Calu3 (cell line): ENCODE measurements at regions not wholly inside any gene's neighbourhood (a gene's known extent, or its start where the extent isn't known, plus 50 kb on each side); places are given as distances from the start of the nearest gene placed in this dataset.

ENCODE experiments used
- BruUV-seq: library from RNA; stranded (reverse); fragments of 400-500 nt; replicated peaks from 2 replicates; lab custom pipeline; 2021; lab: Mats Ljungman, UMichigan
- CTCF ChIA-PET: fragments of 300-600 bp; sonication (Branson Sonifier 250); formaldehyde crosslinking; loops from one replicate; lab custom pipeline; 2022; ENCODE audit warnings: antibody characterized with exemption; lab: Charles Lee
- DNase-seq: peaks from one replicate; pipeline ENCODE4 v3.0.0; 2022
- H3K27ac Mint-ChIP-seq: one replicate; pipeline ENCODE4 v1.8.0; 2022; ENCODE audit warnings: mixed read lengths; ENCODE audit not compliant: unreplicated experiment
- H3K27me3 Mint-ChIP-seq: one replicate; pipeline ENCODE4 v1.8.0; 2022; ENCODE audit warnings: mixed read lengths; ENCODE audit not compliant: unreplicated experiment
- H3K36me3 Mint-ChIP-seq: one replicate; pipeline ENCODE4 v1.8.0; 2022; ENCODE audit warnings: mild to moderate bottlenecking, moderate library complexity, mixed read lengths; ENCODE audit not compliant: insufficient read depth, unreplicated experiment
- H3K4me1 Mint-ChIP-seq: one replicate; pipeline ENCODE4 v1.8.0; 2022; ENCODE audit warnings: mild to moderate bottlenecking, low read depth, mixed read lengths; ENCODE audit not compliant: unreplicated experiment
- H3K4me3 Mint-ChIP-seq: one replicate; pipeline ENCODE4 v1.8.0; 2022; ENCODE audit warnings: mild to moderate bottlenecking, low read depth, moderate library complexity, mixed read lengths; ENCODE audit not compliant: unreplicated experiment
- H3K9me3 Mint-ChIP-seq: one replicate; pipeline ENCODE4 v1.8.0; 2022; ENCODE audit warnings: low read depth, mixed read lengths; ENCODE audit not compliant: unreplicated experiment
- CTCF ChIP-seq: fragments of 200-600 bp; IDR thresholded peaks from one replicate; pipeline ENCODE4 v1.8.0; 2022; ENCODE audit warnings: antibody characterized with exemption; ENCODE audit not compliant: unreplicated experiment
- intact Hi-C: fragments of 100-400 bp; cut with micrococcal nuclease; formaldehyde crosslinking; loops from one replicate; pipeline ENCODE4 v1.10.0; 2022; ENCODE audit not compliant: unreplicated experiment

DNA sequence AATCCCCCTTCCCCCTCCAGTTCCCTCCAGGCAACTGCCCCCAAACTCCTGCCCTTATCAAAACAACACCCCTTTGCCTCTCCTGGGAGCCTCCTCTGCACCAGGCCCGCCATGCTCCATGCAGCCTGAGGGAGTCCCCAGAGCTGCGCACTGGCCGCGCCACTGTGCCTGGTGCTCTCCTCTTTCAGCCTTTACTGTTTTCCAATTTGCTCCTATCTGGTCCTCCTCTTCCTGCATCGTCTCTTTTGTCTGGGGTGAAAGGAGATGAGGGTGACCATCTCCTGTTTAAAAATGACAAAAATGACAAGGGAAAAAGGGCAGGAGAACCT is 165.8 kb upstream of the ADCY1 start:
- peaks cover 8% of the 10 kb centered on the region for H3K9me3 Mint-ChIP-seq
- H3K4me1 Mint-ChIP-seq, result peaks cover 8% of the 10 kb centered on the region
- H3K27me3 Mint-ChIP-seq, result peaks cover 70% of the 10 kb centered on the region
- intact Hi-C loops, result no loop called here
- CTCF ChIA-PET, result no interaction called here
- TF ChIP-seq CTCF, result no peak
- no peak overlapping the region for H3K27ac Mint-ChIP-seq
- no TSS peak for BruUV-seq
- H3K4me3 Mint-ChIP-seq, result no peak overlapping the region
- H3K36me3 Mint-ChIP-seq, result no peaks in the 10 kb centered on the region
- no peak for DNase-seq

DNA sequence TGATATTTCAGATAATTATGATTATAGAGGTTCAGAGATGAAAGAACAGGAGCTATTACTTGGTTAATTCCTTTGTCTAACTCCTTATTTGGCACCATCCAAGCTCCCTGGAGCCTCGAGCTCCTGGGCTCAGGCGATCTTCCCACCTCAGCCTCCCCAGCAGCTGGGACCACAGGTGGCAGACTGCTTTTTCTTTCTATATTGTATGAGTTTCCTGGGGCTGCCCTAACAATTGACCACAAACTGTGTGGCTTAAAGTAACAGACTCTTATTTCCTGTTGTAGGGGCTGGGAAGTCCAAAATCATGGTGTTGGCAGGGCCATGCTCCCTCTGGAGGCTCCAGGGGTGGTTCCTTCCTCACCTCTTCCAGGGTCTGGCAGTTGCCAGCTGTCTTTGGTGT is 163.3 kb upstream of the ADCY1 start:
- CTCF ChIA-PET, result interaction anchor here (0.6 to 0.7 kb wide), 2 partner anchors 26 to 35 kb away, joined by 3 read pairs; no protein-coding TSS in a partner anchor
- Mint-ChIP-seq H3K9me3 (peaks cover 3% of the 10 kb centered on the region), H3K4me1 (no peaks in the 10 kb centered on the region), H3K4me3 (no peak overlapping the region), H3K27me3 (peaks cover 61% of the 10 kb centered on the region), H3K27ac (no peak overlapping the region), H3K36me3 (no peaks in the 10 kb centered on the region)
- no peak for TF ChIP-seq CTCF
- intact Hi-C loops, result no loop called here
- no TSS peak for BruUV-seq
- no peak for DNase-seq

- no peak for TF ChIP-seq CTCF
- CTCF ChIA-PET, result no interaction called here
- intact Hi-C loops, result no loop called here
- no peaks in the 10 kb centered on the region for H3K4me1 Mint-ChIP-seq
- H3K36me3 Mint-ChIP-seq, result no peaks in the 10 kb centered on the region
- H3K4me3 Mint-ChIP-seq, result no peak overlapping the region
- H3K27me3 Mint-ChIP-seq, result peaks cover 69% of the 10 kb centered on the region
- peaks cover 3% of the 10 kb centered on the region for H3K9me3 Mint-ChIP-seq
- no peak for DNase-seq
- H3K27ac Mint-ChIP-seq, result no peak overlapping the region
- no TSS peak for BruUV-seq
Measured at GRCh38 chr7:45413419-45413818, 160.7 kb upstream of the ADCY1 start.

DNA sequence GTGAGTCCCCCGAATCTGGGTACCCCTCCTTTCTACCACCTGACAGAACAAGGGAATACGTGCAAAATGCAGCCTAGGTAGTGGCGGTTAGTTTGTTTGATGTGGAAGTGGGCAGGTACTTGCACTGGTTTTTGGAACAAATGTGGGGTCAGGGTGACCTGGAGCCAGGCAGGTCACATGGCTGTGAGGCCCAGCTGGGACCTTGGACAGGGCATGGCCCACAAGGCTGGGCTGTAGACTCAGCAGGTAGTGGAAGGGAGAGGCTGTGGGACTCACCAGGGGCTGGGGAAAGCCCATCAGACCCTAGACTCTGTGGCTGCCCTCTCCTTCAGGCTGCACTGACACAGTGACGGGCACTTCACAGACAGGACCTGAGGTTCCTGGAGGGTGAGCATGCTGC is 159.9 kb upstream of the ADCY1 start:
- DNase-seq, result no peak
- CTCF ChIA-PET, result interaction anchor here (1.6 kb wide), 1 partner anchor 10 kb away, joined by 4 read pairs; no protein-coding TSS in a partner anchor
- H3K27me3 Mint-ChIP-seq, result peaks cover 67% of the 10 kb centered on the region
- intact Hi-C loops, result no loop called here
- BruUV-seq, result no TSS peak
- no peak for TF ChIP-seq CTCF
- no peak overlapping the region for H3K27ac Mint-ChIP-seq
- no peaks in the 10 kb centered on the region for H3K36me3 Mint-ChIP-seq
- peaks cover 3% of the 10 kb centered on the region for H3K9me3 Mint-ChIP-seq
- H3K4me3 Mint-ChIP-seq, result no peak overlapping the region
- no peaks in the 10 kb centered on the region for H3K4me1 Mint-ChIP-seq
